ENCODE measurements at regions not wholly inside any gene's neighbourhood (a gene's known extent, or its start where the extent isn't known, plus 50 kb on each side); places are given as distances from the start of the nearest gene placed in this dataset.

GRCh38 chr11:70619591-70619990, 221.3 kb downstream of the CTTN start:
- TF ChIP-seq CTCF (IDR thresholded peaks at IDR 0.05; ENCODE audit: low read depth, low read length) (no peak), POLR2A (IDR thresholded peaks at IDR 0.05; ENCODE audit: extremely low read depth, insufficient read length) (no peak), MYC (IDR thresholded peaks at IDR 0.05; ENCODE audit: low read depth, low read length) (no peak)
- TF ChIP-seq, protein P1, sequence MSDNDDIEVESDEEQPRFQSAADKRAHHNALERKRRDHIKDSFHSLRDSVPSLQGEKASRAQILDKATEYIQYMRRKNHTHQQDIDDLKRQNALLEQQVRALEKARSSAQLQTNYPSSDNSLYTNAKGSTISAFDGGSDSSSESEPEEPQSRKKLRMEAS (IDR thresholded peaks at IDR 0.05; ENCODE audit: low read depth, low read length) = no peak

Data from NB4 (cell line).